HS-27A (cell line): ENCODE measurements at regions not wholly inside any gene's neighbourhood (a gene's known extent, or its start where the extent isn't known, plus 50 kb on each side); places are given as distances from the start of the nearest gene placed in this dataset.

Source experiments
- DNase-seq: peaks from one replicate; pipeline ENCODE4 v3.0.0-alpha.2; 2012; ENCODE audit warnings: low read depth, missing footprints

DNA sequence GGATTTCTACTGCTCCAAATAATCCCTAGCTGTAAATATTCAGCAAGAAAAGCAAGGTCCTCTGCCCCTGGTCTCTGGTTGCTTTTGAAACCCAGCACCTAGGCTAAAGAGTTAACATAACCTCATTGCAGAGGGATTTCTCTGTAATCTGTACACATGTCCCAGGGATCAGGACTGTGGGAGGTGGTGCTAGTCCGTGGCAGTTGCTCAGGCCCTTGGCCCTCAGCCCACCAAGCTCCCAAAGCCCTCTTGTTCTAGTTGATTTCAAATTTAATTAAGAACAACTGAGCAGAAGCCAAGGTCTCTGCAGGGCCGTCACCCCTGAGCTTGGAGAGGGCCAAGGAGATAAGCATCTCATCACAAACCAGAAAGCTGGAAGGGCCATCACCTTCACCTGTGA lies 181.1 kb downstream of the SOX9 start:
- DNase-seq: no peak

DNA sequence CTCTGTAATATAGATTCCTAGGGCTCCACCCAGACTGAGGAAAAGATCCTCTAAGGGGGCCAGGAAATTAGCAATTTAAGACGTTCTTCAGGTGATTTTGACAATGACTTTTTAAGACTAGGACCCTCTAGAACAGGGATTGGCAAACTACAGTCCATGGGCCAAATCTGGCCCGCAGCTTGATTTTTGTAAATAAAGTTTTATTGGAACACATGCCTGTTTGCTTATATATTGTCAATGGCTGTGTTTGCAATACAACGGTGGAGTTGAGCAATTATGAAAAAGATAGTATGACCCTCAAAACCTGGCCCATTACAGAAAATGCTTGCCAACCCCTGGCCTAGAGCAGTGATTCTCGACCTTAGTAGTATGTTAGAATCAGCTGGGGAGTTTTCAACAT lies 181.9 kb downstream of the SOX9 start:
- no peak for DNase-seq

DNA sequence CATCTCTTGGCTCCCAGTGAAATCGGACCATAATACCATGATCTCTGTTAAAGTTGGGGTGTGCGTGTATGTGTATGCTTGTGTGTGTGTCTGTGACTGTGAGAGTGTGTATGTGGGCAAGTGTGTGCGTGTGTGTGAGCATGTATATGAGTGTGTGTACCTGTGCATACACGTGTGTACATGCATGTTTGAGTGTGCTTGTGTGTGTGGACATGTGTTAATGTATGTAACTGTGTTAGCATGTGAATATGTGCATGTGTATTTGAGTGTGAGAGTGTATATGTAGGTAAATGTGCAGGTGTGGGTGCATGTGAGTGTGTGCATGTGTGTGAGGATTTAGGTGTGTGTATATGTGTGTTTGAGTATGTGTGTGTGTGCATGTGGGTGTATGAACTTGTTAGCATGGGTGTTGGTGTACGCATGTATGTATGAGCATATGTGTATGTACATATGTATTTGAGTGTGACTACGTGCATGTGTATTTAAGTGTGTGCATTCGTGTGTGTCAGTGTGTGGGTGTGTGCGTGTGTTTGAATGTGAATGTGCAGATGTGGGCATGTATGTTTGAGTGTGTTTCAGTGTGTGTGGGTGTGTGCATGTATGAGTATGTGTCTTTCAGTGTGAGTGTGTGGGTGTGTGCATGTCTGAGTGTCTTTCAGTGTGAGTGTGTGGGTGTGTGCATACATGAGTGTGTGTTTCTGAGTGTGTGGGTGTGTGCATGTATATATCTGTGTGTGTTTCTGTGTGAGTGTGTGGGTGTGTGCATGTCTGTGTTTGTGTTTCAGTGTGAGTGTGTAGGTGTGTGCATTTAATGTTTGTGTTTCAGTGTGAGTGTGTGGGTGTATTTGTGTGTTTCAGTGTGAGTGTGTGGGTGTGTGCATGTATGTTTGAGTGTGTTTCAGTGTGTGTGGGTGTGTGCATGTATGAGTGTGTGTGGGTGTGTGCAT lies 183.2 kb downstream of the SOX9 start:
- DNase-seq: no peak

DNA sequence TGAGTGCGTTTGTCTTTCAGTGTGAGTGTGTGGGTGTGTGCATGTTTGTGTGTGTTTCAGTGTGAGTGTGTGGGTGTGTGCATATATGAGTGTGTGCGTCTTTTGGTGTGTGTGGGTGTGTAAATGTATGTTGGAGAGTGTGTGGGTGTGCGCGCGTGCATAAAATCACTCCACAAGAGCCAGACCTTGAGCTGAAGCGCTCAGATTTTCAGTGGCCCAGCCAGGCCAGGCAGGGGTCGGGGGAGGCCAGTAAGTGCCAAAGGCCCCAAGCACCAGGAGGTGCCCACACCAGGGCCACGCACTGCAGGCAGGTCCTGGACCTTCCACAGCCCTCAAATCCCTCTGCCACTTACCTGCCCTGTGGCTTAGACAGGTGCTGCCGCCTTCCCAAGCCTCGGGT lies 184.0 kb downstream of the SOX9 start:
- DNase-seq: no peak

DNA sequence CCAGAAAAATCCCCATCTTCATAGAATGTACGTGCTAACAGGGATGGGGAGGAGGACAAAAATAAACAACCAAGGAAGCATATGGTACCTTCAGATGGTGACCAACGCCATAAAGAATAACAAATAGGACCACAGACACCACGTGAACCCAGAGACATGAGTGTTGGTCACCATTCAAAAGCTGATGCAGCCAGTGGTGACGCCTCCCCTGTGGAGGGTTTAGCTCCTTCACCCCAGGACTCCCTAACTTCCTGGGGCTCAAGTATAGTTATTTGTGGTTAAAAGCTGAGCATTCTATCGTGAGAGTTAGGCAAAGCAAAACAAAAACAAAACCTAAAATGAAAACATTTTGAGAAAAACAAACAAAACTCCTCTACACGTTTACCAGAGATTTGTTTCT lies 184.7 kb downstream of the SOX9 start:
- no peak for DNase-seq

DNA sequence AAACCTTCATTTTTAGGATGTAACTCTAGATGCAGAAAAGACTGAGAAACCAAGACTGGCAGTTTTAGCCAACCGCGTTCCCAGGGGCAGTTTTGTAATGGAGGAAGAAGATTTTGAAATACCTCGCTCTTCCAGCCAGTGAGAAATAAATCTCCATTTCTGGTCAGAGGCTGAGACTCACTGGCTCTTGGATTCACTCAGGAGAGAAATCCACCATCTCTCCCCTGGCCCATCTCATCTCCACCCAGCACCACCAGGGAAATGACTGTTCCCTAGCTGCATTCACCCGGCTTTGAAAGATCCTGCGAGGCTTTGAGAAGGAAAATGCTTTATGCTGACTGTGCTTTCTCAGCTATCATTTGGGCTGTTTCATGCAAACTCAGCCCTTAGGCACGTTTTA lies 185.2 kb downstream of the SOX9 start:
- DNase-seq: no peak

DNA sequence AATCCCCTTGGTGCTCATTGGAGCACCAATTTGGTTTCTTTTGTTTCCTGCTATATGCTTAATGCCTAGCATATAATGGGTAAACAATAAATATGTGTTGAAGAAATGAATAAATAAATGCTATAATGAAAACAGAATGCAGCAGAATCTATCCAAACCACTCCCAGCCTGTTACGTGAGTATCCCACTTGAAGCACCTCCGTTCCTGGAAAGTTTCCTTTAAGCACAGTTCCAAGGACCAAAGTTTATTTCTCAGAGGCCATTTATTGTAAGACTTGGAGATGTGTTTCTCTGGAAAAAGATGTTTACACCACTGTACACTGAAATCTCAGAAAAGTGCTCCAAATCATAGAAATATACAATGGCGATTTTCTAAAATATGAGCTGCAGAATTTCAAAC lies 187.0 kb downstream of the SOX9 start:
- DNase-seq: no peak

DNA sequence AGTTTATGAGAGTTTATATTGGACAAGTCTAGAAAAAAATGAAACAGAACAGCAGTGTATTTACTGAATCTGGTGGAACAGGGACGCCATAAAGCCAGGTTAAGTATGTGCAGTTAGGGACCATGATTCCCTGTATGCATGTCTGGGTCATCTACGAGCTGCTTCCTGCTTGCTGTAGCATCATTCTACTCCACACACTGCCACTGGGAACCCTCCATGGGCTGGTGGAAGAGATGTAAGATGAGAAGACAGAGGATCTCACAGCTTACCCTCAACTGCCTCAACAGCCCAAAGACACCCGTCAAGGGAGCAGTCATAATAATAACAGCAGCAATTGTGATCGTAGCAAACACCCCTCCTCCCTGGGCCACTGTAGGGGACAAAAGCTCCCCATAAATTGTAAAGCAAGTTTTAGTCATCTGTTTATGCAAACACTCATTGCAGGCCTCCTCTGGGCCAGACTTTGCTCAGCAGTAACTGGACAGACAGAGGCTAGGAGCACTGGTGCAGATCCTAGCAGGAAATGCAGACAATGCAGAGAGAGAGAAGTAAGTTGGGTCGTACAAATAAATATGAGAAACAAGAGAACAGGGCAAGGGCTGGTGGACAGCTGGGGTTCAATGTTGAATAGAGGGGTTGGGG lies 188.0 kb downstream of the SOX9 start:
- DNase-seq: no peak

DNA sequence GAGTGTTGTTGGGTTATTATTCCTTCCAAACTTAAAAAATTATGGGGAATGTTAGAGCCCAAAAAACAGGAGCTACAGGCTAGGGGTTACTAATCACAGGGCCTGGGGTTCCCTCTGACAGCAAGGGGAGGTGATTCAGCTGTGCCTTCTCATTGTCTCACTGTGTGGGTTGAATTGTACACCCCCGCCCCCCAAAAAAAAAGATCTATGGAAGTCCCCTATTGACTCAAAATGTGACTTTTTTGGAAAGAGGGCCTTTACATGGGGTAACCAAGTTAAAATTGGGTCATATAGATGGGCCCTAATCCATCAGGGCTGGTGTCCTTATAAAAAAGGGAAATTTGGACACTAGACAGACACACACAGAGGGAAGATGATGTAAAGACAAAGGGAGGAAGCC lies 190.2 kb downstream of the SOX9 start:
- DNase-seq: no peak

DNA sequence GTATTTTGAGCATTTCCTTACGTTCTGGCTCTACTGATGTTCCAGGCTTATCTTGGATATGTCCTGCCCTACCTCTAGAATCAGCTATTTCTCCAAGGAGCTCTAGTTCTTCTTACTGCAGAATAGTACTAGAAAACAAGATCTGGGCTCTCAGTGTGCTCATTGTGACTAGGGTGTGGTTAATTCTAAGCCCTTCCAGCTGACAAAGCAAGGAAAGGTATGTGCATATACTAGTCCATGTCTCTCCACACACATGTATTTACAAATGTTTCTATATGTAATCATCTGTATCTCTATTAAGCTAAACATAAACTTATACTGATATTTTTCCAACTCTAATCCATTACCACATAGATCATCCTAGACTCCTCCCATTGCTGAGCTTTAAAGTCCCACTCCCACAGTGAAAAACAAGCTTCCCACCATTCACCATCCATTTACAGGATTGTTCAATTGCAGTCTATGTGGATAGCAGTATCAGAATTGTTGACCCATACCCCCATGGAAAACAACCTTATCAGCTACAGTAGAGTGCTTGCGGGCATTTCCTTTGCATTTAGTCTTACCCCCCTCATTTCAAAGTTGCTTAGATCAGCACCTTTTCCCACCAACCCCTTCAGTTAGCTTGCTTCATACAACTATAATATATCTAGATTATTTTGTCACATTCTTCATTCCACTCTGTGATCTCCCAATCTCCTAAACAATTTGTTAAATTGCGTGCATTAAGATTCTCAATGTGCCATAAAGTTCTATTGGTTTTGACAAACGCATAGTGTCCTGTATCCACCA lies 194.5 kb downstream of the SOX9 start:
- DNase-seq: no peak

DNA sequence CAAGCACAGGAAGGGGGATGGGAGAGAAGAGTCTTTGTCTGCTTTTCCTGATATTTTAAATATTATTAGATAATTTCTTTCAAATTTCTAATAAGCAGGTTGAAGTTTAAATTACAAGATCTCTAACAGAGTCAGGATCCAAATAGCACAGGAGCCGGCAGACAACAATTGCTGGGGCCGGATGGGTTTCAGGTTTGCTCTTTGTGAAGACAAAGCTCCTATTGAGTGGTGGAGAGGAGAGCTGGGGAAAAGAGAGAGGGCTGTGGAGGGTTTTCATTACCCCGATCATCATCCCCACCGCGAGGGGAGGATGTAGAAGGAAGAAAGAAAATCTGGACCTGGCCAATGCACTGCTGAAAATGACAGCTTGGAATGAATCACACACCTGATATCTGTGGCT lies 197.3 kb downstream of the SOX9 start:
- no peak for DNase-seq

DNA sequence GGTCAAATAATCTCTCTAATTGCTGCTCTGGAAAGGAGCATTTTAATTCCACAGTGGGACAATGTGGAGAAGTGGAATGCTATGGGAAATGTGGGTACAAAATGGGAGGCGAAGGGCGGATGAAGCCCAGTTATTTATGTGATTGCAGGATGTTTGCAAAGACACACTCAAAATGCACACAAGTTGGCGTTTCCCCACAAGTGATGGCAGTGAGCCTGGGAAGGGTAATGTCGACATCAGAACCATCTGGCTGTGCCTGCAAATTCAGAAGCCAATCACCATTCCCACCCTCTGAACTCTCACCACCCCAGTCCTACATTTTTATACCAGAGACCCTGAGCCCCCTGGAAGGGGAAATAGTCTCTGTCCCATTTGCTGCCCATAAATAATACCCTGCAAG lies 201.1 kb downstream of the SOX9 start:
- no peak for DNase-seq

DNA sequence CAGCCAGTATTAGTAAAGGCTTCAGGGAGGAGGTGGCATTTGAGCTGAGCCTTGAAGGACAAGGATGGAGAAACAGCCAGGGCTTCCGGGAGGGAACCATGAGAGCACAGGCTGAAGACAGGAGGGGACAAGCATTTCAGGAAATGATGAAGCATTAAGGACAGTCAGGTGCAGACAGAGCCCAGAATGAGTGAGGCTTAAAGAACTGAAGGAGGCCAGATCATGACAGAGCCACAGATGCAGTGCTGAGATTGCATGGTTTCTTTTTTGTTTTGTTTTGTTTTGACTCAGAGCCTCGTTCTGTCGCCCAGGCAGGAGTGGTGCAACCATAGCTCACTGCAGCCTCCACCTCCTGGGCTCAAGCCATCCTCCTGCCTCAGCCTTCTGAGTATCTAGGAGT lies 211.5 kb downstream of the SOX9 start:
- no peak for DNase-seq

DNA sequence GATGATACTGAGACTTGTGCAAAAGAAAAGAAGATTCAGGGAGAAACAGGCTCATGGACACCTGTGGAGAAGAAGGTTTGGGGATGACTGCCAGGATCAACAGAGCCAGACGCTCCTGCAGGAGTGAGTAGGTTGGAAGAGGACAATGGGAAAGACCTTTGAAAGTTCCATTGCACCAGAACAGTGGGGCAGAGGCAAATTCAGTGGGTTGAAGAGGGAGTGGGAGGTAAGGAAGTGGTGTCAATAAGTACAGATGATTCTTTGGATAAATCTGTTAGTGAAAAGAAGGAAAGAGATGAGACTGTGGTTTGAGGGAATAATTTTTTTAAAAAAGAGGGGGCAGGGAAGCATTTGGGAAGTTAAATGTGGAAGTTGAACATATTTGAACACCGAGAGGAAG lies 212.8 kb downstream of the SOX9 start:
- DNase-seq: no peak

DNA sequence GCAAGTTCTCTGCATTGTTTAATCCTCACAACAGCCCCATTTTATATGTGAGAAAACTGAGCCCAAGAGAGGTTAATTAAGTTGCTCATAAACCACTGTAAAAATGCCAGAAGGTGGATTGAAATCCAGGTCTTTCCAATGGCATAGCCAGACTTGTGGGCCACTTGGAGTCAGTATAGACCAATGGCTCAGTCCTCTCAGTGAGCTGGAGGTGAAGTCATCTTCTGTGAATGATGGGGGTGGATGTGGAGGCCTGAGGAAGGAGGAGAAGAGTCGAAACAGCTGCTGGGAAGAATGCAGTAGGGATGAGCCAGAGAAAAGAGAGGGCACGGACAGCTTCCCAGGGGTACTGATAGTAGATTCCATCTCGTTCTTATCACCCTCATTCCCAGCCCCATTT lies 213.4 kb downstream of the SOX9 start:
- no peak for DNase-seq

DNA sequence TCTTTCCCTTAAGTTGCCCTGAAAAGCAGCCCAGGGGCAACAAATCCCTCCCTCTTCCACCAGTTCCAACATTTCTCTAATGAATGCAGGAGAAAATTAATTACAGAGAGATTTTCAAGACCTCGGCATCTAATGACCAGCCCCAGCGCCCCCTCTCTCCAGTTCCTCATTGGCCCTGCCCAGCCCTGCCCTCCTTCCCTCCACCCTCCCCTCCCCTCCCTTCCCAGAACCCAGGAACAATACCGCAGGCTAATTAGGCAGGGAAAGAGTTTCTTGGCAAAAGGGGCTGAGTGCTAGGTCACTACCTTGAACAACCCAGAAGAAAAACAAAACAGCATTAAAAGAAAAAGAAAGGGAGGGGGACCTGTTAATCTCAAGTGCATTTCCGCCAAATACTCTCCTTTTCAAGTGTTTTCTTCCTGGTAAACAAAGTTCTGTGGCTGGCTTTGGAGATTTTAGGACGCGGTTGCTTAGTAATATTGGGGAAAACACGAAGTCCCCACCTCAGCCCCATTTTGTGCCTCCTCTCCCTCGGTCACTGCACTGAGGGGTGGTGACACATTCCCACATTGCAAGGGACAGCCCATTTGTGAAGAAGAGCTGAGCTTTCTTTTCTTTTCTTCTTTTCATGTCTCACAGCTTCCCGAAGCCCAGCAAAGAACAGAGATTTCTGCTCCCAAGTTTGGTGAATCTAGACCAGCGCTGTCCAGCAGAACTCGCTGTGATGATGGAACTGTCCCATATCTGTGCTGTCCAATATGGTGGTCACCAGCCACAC lies 215.4 kb downstream of the SOX9 start:
- no peak for DNase-seq

DNA sequence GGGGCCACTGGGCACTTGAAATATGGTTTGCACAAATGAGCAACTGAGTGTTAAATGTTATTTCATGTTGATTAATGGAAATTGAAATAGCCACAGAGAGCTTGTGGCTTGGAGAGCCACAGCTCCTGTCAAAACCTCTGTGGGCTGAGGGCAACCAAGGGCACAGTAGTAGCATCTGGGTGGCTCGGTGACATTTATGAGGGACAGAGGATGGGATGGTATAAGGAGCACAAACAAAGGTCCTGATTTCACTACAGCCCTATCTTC lies 215.9 kb downstream of the SOX9 start:
- DNase-seq: no peak

DNA sequence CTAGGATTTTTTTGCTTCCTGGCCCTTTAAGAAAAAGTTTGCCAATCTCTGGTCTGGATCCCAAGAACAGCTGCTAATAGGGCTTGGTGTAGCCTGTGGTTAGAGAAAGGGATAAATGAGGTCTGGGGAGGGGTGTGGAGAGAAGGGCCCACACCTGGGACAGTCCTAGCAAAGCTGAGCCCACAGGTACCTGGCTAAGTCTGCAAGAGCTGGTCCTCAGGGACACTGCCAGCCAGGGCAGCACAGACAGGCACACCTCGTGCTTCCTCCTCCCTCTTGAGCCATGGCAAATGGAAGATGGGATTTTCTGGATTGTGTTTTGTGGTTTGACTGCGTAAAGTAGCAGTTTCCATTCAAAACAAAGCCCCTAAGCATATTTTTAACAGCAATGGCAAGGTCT lies 217.5 kb downstream of the SOX9 start:
- DNase-seq: no peak

DNA sequence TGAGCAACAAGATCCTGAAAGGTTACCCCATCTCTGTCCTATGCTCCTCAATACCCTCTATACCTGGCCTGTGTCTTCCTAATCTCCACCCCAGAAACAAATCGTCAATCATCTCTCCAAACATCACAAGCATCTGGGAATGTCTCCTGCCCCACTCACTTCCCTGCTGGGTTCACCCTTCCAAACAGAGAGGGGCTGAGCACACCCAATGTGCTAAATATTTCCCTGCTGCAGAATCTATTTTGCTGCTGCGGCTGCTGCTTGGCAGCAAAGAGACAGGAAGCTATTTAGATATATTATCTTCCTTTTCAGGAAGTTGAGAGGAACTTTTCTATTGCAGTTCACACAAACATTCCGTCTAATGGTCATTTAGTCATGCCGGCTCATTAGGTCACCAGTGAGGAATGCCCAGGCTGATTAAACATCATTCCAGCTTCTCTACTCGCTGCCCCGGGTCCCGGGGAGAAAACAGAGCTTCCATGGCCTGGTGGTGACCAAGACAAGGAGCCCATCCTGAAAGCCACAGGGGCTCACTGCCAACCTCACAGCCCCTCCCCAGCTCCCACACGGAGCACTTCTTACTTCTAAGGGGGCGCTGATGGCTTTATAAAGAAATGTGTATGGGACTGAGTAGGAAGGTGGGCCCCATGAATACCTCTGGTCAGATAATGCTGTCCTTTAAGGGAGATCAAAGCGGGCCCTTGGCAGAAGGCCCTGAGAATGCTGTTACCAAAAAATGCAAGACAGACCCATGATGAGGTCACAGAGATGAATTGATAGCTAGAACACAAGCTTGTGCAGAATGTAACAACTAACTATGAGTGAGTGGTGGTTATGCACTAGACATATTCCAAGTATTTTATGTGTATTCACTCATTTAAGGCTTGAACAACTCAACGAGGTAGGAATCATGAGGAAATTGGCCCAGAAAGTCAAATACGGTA lies 218.3 kb downstream of the SOX9 start:
- peak; percentile 86 for DNase-seq

DNA sequence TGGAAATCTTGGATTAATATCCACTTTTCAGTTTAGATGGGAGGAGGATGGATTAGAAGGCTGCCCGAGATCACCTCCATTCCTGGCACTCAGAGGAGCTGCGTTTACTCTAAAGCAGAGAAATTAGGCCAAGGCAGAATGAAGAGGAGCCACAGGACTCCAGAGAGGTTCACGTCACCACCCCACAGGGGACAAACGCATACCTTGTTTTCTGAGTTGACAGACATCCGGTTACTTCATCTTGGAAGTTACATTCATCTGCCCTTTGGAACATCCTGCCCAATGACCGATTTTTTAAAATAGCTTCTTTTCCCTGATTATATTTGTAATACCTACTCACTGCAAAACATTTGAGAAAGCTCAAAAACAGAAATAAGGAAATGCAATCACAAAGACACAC lies 220.0 kb downstream of the SOX9 start:
- no peak for DNase-seq

DNA sequence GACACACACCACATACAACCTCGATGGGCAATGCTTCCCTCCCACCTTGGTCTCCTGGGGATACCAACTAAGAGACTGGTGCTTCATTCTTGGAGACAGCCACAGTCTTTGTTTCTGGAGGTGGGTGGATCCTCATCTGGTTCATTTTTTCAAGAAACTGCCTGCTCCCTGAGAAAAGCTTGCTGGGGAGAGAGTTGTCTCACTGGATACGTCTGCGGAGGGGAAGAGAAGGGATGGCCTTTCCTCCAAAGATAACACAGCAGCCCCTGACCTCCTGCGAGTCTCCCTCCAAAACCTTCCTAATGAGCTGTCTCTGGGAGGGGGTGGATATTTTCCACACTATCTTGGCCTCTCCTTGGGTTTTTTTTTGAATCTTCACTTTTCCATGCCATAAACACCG lies 221.2 kb downstream of the SOX9 start:
- DNase-seq: no peak
